Endothelial cell of umbilical vein (primary cell): ENCODE measurements at regions not wholly inside any gene's neighbourhood (a gene's known extent, or its start where the extent isn't known, plus 50 kb on each side); places are given as distances from the start of the nearest gene placed in this dataset.

Source experiments
- BruUV-seq: library from RNA; stranded (reverse); fragments of 400-500 nt; replicated peaks from 2 replicates; lab custom pipeline; 2021; lab: Mats Ljungman, UMichigan
- CTCF ChIA-PET: fragments of 300-600, 350-600 bp; sonication (Branson Sonifier 250); formaldehyde crosslinking; loops from one replicate; lab custom pipeline; 2021; ENCODE audit warnings: antibody characterized with exemption, inconsistent platforms; lab: Charles Lee
- POLR2A ChIA-PET: fragments of 300-600, 350-600 bp; sonication (Branson Sonifier 250); formaldehyde crosslinking; loops from one replicate; lab custom pipeline; 2021; ENCODE audit warnings: antibody characterized with exemption, inconsistent platforms; lab: Charles Lee
- DNase-seq: peaks from one replicate; pipeline ENCODE4 v3.0.0-alpha.2; 2011; ENCODE audit warnings: low read depth, low spot score
- FAIRE-seq: peaks from 2 replicates; lab custom pipeline; 2011; peaks lifted over from hg19 to GRCh38; lab: Jason Lieb, UNC
- H2AFZ ChIP-seq: 2 replicates; pipeline ENCODE4 v1.6.0; 2012; ENCODE audit warnings: low read depth, low read length, control low read depth, inconsistent platforms
- H3K27ac ChIP-seq: 2 replicates; pipeline ENCODE4 v1.5.1; 2011; ENCODE audit warnings: low read depth, mild to moderate bottlenecking, control low read depth, low read length, moderate library complexity; ENCODE audit not compliant: insufficient read depth
- H3K27me3 ChIP-seq, 2 experiments: 2 replicates each; pipeline versions ENCODE4 v1.6.0 to v1.6.1; 2011; ENCODE audit warnings: low read length in 2 of 2, mixed read lengths in 1 of 2; ENCODE audit not compliant: control insufficient read depth in 2 of 2, insufficient read depth in 2 of 2
- H3K36me3 ChIP-seq, 2 experiments: 2 replicates in 1 of 2; 3 replicates in 1 of 2; pipeline ENCODE4 v1.5.1; 2011; ENCODE audit warnings: low read length in 2 of 2, mild to moderate bottlenecking in 1 of 2, moderate library complexity in 1 of 2; ENCODE audit not compliant: control insufficient read depth in 2 of 2, insufficient read depth in 2 of 2; ENCODE audit errors: extremely low read depth in 1 of 2
- H3K4me1 ChIP-seq: 3 replicates; pipeline ENCODE4 v1.5.1; 2011; ENCODE audit warnings: mild to moderate bottlenecking, low read length; ENCODE audit not compliant: control insufficient read depth, insufficient read depth; ENCODE audit errors: extremely low read depth
- H3K4me2 ChIP-seq: 2 replicates; pipeline ENCODE4 v1.6.1; 2011; ENCODE audit warnings: low read length, control low read depth, mixed read lengths; ENCODE audit not compliant: insufficient read depth
- H3K4me3 ChIP-seq, 3 experiments: fragments of 200-600 bp in 1 of 3; sonication (generic), shearing (Covaris generic) in 1 of 3; replicated peaks in 1 of 3; 2 replicates each; pipeline ENCODE4 v1.5.1; 2011 to 2016; ENCODE audit warnings: control low read depth in 3 of 3, low read length in 3 of 3, mild to moderate bottlenecking in 2 of 3, inconsistent platforms in 1 of 3, low read depth in 1 of 3, moderate library complexity in 1 of 3; ENCODE audit not compliant: insufficient read depth in 1 of 3
- H3K79me2 ChIP-seq: 2 replicates; pipeline ENCODE4 v1.6.0; 2012; ENCODE audit warnings: low read length, inconsistent platforms; ENCODE audit not compliant: control insufficient read depth, insufficient read depth
- H3K9ac ChIP-seq: replicated peaks from 2 replicates; pipeline ENCODE3; 2011; ENCODE audit warnings: low read length, control low read depth; ENCODE audit not compliant: insufficient read depth; ENCODE audit errors: extremely low read depth
- H3K9me1 ChIP-seq: replicated peaks from 3 replicates; pipeline ENCODE4 v1.6.0; 2011; ENCODE audit warnings: mild to moderate bottlenecking, low read length; ENCODE audit not compliant: control insufficient read depth, insufficient read depth; ENCODE audit errors: extremely low read depth
- H3K9me3 ChIP-seq: replicated peaks from 2 replicates; pipeline ENCODE4 v1.5.1; 2012; ENCODE audit warnings: low read length, inconsistent platforms; ENCODE audit not compliant: control insufficient read depth, insufficient read depth
- H4K20me1 ChIP-seq: replicated peaks from 2 replicates; pipeline ENCODE3; 2011; ENCODE audit warnings: mild to moderate bottlenecking, low read length; ENCODE audit not compliant: control insufficient read depth, insufficient read depth; ENCODE audit errors: extremely low read depth
- FOS ChIP-seq: IDR thresholded peaks from 2 replicates; pipeline ENCODE4 v1.6.1; 2011; ENCODE audit warnings: mild to moderate bottlenecking, low read length, moderate library complexity, borderline replicate concordance; ENCODE audit not compliant: insufficient read depth
- JUN ChIP-seq: IDR thresholded peaks from 2 replicates; pipeline ENCODE4 v1.6.1; 2011; ENCODE audit warnings: borderline replicate concordance, low read depth; ENCODE audit not compliant: insufficient read length, insufficient read depth
- MAX ChIP-seq: IDR thresholded peaks from 2 replicates; pipeline ENCODE4 v1.6.1; 2011; ENCODE audit not compliant: insufficient read depth, insufficient read length
- POLR2A ChIP-seq: IDR thresholded peaks from 2 replicates; pipeline ENCODE4 v1.6.1; 2012; ENCODE audit warnings: low read depth, mild to moderate bottlenecking, control low read depth, low read length
- POLR2AphosphoS5 ChIP-seq: IDR thresholded peaks from 2 replicates; pipeline ENCODE4 v1.6.1; 2012; ENCODE audit warnings: low read depth, mild to moderate bottlenecking, control low read depth, low read length, moderate library complexity; ENCODE audit not compliant: insufficient read depth
- dilution Hi-C: fragments of 300-500 bp; cut with MboI; formaldehyde crosslinking; loops from one replicate; pipeline ENCODE4 v1.15.0; 2019; ENCODE audit warnings: low sequenced_read_pairs; ENCODE audit not compliant: extremely low pct_ligation_motif_present
- intact Hi-C: fragments of 100-400 bp; cut with micrococcal nuclease; formaldehyde crosslinking; loops from one replicate; pipeline ENCODE4 v1.10.0; 2022
- TF ChIP-seq, protein P1 (sequence below), 2 donors: IDR thresholded peaks; 1 replicate in 1 of 2; 2 replicates in 1 of 2; pipeline ENCODE4 v1.5.1; 2011; ENCODE audit warnings: low read length in 2 of 2, mild to moderate bottlenecking in 2 of 2, moderate library complexity in 2 of 2, control low read depth in 1 of 2, inconsistent platforms in 1 of 2, low read depth in 1 of 2; ENCODE audit not compliant: insufficient read depth in 1 of 2; ENCODE audit errors: extremely low read depth in 1 of 2

- intact Hi-C loops: no loop called here
- CTCF ChIA-PET: interaction anchor here (1.1 kb wide), 1 partner anchor 10 kb away, joined by 3 read pairs; no protein-coding TSS in a partner anchor
These were observed 56.3 kb upstream of the SYT6 start for GRCh38 chr1:114209971-114210370.

More at GRCh38 chr1:114209971-114210370, 56.3 kb upstream of the SYT6 start:
- no peaks in the 10 kb centered on the region for H3K9me1 ChIP-seq
- no peak overlapping the region for H3K4me3 ChIP-seq
- TF ChIP-seq POLR2AphosphoS5 (no peak), JUN (no peak), FOS (no peak), MAX (no peak), POLR2A (no peak)
- TF ChIP-seq, protein P1, sequence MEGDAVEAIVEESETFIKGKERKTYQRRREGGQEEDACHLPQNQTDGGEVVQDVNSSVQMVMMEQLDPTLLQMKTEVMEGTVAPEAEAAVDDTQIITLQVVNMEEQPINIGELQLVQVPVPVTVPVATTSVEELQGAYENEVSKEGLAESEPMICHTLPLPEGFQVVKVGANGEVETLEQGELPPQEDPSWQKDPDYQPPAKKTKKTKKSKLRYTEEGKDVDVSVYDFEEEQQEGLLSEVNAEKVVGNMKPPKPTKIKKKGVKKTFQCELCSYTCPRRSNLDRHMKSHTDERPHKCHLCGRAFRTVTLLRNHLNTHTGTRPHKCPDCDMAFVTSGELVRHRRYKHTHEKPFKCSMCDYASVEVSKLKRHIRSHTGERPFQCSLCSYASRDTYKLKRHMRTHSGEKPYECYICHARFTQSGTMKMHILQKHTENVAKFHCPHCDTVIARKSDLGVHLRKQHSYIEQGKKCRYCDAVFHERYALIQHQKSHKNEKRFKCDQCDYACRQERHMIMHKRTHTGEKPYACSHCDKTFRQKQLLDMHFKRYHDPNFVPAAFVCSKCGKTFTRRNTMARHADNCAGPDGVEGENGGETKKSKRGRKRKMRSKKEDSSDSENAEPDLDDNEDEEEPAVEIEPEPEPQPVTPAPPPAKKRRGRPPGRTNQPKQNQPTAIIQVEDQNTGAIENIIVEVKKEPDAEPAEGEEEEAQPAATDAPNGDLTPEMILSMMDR (IDR thresholded peaks at IDR 0.05; ENCODE audit: extremely low read depth in 1 of 2, insufficient read depth in 1 of 2, low read depth in 1 of 2, low read length in 2 of 2): no peak
- BruUV-seq: no TSS peak
- no peaks in the 10 kb centered on the region for H3K27me3 ChIP-seq
- POLR2A ChIA-PET: no interaction called here
- H3K36me3 ChIP-seq: no peaks in the 10 kb centered on the region
- H3K9me3 ChIP-seq: no peaks in the 10 kb centered on the region
- H3K4me2 ChIP-seq: no peak overlapping the region
- H2AFZ ChIP-seq: no peak overlapping the region
- FAIRE-seq (no peak), DNase-seq (no peak)
- H4K20me1 ChIP-seq: no peaks in the 10 kb centered on the region
- no peaks in the 10 kb centered on the region for H3K4me1 ChIP-seq
- no peak overlapping the region for H3K27ac ChIP-seq
- dilution Hi-C loops: no loop called here
- H3K79me2 ChIP-seq: no peaks in the 10 kb centered on the region
- H3K9ac ChIP-seq: no peak overlapping the region
